ENCODE measurements at regions not wholly inside any gene's neighbourhood (a gene's known extent, or its start where the extent isn't known, plus 50 kb on each side); places are given as distances from the start of the nearest gene placed in this dataset.

DNA sequence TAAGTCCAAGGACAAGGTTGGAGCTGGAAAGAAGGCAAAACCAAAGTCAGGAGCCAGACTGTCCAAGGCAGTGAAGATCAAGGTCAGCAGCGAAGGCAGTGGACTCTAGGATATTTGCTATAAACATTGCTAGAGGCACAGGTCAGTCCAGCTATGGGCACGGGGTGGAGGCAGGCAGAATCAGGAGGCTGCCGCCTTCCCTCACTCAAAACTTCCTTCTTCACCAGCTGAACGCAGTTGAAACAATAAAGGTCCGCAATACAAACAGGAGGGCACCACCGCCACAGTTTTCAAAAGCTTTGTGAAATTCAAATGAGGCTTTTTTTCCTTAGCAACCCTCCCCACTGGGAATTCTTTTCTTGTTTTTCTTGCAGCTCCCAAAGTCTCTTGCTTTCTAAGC lies 372.4 kb downstream of the NXPE2 start:
- no peak for TF ChIP-seq POLR2AphosphoS5 (IDR thresholded peaks at IDR 0.05; ENCODE audit: borderline replicate concordance, low read depth, low read length)
- TF ChIP-seq EZH2 (IDR thresholded peaks at IDR 0.05), result no peak
- TF ChIP-seq FOXP2 (optimal IDR thresholded peaks at IDR 0.05; ENCODE audit: control extremely low read depth, extremely low read length, insufficient read depth), result no peak
